DND-41 (cell line): ENCODE measurements at regions not wholly inside any gene's neighbourhood (a gene's known extent, or its start where the extent isn't known, plus 50 kb on each side); places are given as distances from the start of the nearest gene placed in this dataset.

Experiments
- ATAC-seq: fragments of 200-7000 bp; cut with Tn5 transposase; 3 replicates; pipeline ENCODE4 v1.9.1; 2021; ENCODE audit warnings: low read depth; ENCODE audit not compliant: insufficient read depth
- DNase-seq: peaks from one replicate; pipeline ENCODE4 v3.0.0-alpha.2; 2020
- H2AFZ ChIP-seq: 2 replicates; pipeline ENCODE4 v1.6.0; 2012; ENCODE audit warnings: low read depth, low read length
- H3K27ac ChIP-seq: 2 replicates; pipeline ENCODE4 v1.5.1; 2012; ENCODE audit warnings: low read length, inconsistent platforms
- H3K27me3 ChIP-seq: fragments of 200-600 bp; sonication (generic); 2 replicates; pipeline ENCODE4 v1.6.0; 2012; ENCODE audit warnings: low read length, mild to moderate bottlenecking, inconsistent platforms; ENCODE audit not compliant: insufficient read depth, poor library complexity
- H3K36me3 ChIP-seq: 2 replicates; pipeline ENCODE4 v1.5.1; 2012; ENCODE audit warnings: low read length, inconsistent platforms; ENCODE audit not compliant: insufficient read depth
- H3K4me1 ChIP-seq: 2 replicates; pipeline ENCODE4 v1.5.1; 2012; ENCODE audit warnings: mild to moderate bottlenecking, low read length; ENCODE audit not compliant: insufficient read depth
- H3K4me2 ChIP-seq: 2 replicates; pipeline ENCODE4 v1.6.0; 2012; ENCODE audit warnings: mild to moderate bottlenecking, moderate library complexity, low read length, inconsistent platforms; ENCODE audit not compliant: insufficient read depth
- H3K4me3 ChIP-seq, 2 experiments: fragments of 200-600 bp in 1 of 2; shearing (Covaris generic) in 1 of 2; 2 replicates each; pipeline ENCODE4 v1.5.1; 2012 to 2016; ENCODE audit warnings: inconsistent platforms in 2 of 2, low read length in 2 of 2, mild to moderate bottlenecking in 2 of 2, low read depth in 1 of 2, moderate library complexity in 1 of 2
- H3K79me2 ChIP-seq: 2 replicates; pipeline ENCODE4 v1.6.0; 2012; ENCODE audit warnings: low read length, inconsistent platforms; ENCODE audit not compliant: insufficient read depth
- H3K9ac ChIP-seq: 2 replicates; pipeline ENCODE4 v1.6.0; 2012; ENCODE audit warnings: low read depth, mild to moderate bottlenecking, inconsistent platforms, low read length, moderate library complexity
- H3K9me3 ChIP-seq: 2 replicates; pipeline ENCODE4 v1.5.1; 2012; ENCODE audit warnings: low read length, moderate library complexity, mild to moderate bottlenecking, inconsistent platforms; ENCODE audit not compliant: insufficient read depth, severe bottlenecking
- H4K20me1 ChIP-seq: 2 replicates; pipeline ENCODE4 v1.6.0; 2012; ENCODE audit warnings: low read length; ENCODE audit not compliant: insufficient read depth
- CTCF ChIP-seq: IDR thresholded peaks from 2 replicates; pipeline ENCODE4 v1.5.1; 2012; ENCODE audit warnings: borderline replicate concordance, low read length, moderate library complexity, mild to moderate bottlenecking; ENCODE audit not compliant: poor library complexity, severe bottlenecking; ENCODE audit errors: extremely low read depth
- EZH2 ChIP-seq: IDR thresholded peaks from 3 replicates; pipeline ENCODE4 v1.6.1; 2012; ENCODE audit warnings: borderline replicate concordance, low read depth, mild to moderate bottlenecking, moderate library complexity, low read length, inconsistent platforms; ENCODE audit not compliant: severe bottlenecking

DNA sequence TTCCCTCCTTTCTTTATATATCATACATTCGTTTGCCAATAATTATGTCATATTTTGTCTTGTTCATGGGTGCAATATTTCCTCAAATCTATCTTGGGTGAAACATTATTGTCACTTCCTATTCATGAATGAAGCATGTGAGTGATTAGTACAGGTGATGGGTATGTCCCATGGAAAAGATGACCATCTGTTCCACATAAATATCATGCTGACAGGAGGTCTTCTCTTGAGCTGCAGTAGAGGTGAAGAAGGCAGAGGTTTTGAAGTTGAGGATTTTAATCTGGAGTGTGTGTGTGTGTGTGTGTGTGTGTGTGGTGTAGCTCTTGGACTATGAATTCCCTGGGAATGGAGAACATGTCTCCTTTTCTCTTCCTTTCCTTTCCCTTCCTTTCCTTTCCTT, 350.5 kb upstream of the CHRM2 start:
- ATAC-seq (no peak), DNase-seq (no peak)
- H3K9ac ChIP-seq = no peak overlapping the region
- H2AFZ ChIP-seq = no peak overlapping the region
- H3K9me3 ChIP-seq = no peaks in the 10 kb centered on the region
- H3K4me3 ChIP-seq = no peak overlapping the region
- no peak overlapping the region for H3K4me2 ChIP-seq
- TF ChIP-seq CTCF (no peak), EZH2 (no peak)
- H3K36me3 ChIP-seq = no peaks in the 10 kb centered on the region
- no peaks in the 10 kb centered on the region for H3K4me1 ChIP-seq
- no peak overlapping the region for H3K27ac ChIP-seq
- no peaks in the 10 kb centered on the region for H4K20me1 ChIP-seq
- no peaks in the 10 kb centered on the region for H3K79me2 ChIP-seq
- H3K27me3 ChIP-seq = no peaks in the 10 kb centered on the region

GRCh38 chr7:136514776-136515175, 353.7 kb upstream of the CHRM2 start:
- no peak overlapping the region for H3K4me2 ChIP-seq
- no peaks in the 10 kb centered on the region for H4K20me1 ChIP-seq
- H3K27me3 ChIP-seq = no peaks in the 10 kb centered on the region
- no peak for DNase-seq
- no peaks in the 10 kb centered on the region for H3K36me3 ChIP-seq
- H3K4me1 ChIP-seq = no peaks in the 10 kb centered on the region
- no peak for ATAC-seq
- H3K9me3 ChIP-seq = peaks cover under 1% of the 10 kb centered on the region
- no peak overlapping the region for H3K9ac ChIP-seq
- H3K27ac ChIP-seq = no peak overlapping the region
- H2AFZ ChIP-seq = no peak overlapping the region
- H3K79me2 ChIP-seq = no peaks in the 10 kb centered on the region
- H3K4me3 ChIP-seq = no peak overlapping the region
- no peak for TF ChIP-seq EZH2
- TF ChIP-seq CTCF = no peak

- no peaks in the 10 kb centered on the region for H3K27me3 ChIP-seq
- no peaks in the 10 kb centered on the region for H3K79me2 ChIP-seq
- H3K4me3 ChIP-seq = no peak overlapping the region
- no peaks in the 10 kb centered on the region for H3K36me3 ChIP-seq
- no peak overlapping the region for H3K4me2 ChIP-seq
- DNase-seq (no peak), ATAC-seq (no peak)
- H3K27ac ChIP-seq = no peak overlapping the region
- peaks cover 5% of the 10 kb centered on the region for H3K9me3 ChIP-seq
- no peak overlapping the region for H2AFZ ChIP-seq
- H4K20me1 ChIP-seq = no peaks in the 10 kb centered on the region
- H3K4me1 ChIP-seq = no peaks in the 10 kb centered on the region
- TF ChIP-seq CTCF = no peak
- no peak for TF ChIP-seq EZH2
- no peak overlapping the region for H3K9ac ChIP-seq
These were observed 354.7 kb upstream of the CHRM2 start for GRCh38 chr7:136513744-136514143.

DNA sequence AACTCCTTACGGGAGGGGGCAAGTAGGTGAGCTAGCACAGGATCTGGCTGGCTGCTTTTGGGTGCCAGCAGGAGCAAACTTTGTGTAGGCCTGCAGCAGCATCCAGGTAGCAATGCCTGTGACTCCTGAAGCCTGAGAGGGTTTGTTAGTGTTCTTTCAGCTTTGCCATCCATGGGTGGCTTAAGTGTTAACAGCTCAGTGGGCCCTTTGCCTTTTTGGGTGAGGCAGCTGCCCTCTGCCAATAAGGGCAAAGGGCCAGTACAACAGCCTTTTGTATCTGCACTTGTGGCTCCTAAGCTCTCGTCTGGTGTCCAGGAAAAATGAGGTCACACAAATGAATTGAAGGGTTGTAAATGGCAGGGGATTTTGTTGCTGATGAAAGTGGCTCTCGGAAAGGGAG, 359.0 kb upstream of the CHRM2 start:
- TF ChIP-seq CTCF = no peak
- TF ChIP-seq EZH2 = no peak
- Histone ChIP-seq H3K4me1 (no peaks in the 10 kb centered on the region), H4K20me1 (no peaks in the 10 kb centered on the region), H3K36me3 (no peaks in the 10 kb centered on the region), H2AFZ (no peak overlapping the region), H3K9me3 (peaks cover 5% of the 10 kb centered on the region), H3K27me3 (no peaks in the 10 kb centered on the region), H3K4me3 (no peak overlapping the region), H3K9ac (no peak overlapping the region), H3K79me2 (no peaks in the 10 kb centered on the region), H3K4me2 (no peak overlapping the region), H3K27ac (no peak overlapping the region)
- ATAC-seq = no peak
- DNase-seq = no peak
